ENCODE measurements at regions not wholly inside any gene's neighbourhood (a gene's known extent, or its start where the extent isn't known, plus 50 kb on each side); places are given as distances from the start of the nearest gene placed in this dataset.

GRCh38 chrX:5233830-5234229 is 994.8 kb downstream of the NLGN4X start:
- BruUV-seq (replicated peaks) = no TSS peak
- H3K27ac ChIP-seq (ENCODE audit: extremely low read depth, low read depth, low read length) = no peak overlapping the region
- no peak overlapping the region for H3K9ac ChIP-seq (ENCODE audit: insufficient read depth in 1 of 2, low read depth in 2 of 2, low read length in 2 of 2)
- intact Hi-C loops (cut with micrococcal nuclease) = no loop called here
- FAIRE-seq (no peak), DNase-seq (ENCODE audit: extremely low read depth in 1 of 4, low spot score in 3 of 4) (no peak), ATAC-seq (no peak)
- H3K9me3 ChIP-seq (replicated peaks; ENCODE audit: control insufficient read depth, insufficient read depth, low read depth, low read length) = no peaks in the 10 kb centered on the region
- no peak for TF ChIP-seq ZBTB43 (CRISPR knock-in tag; IDR thresholded peaks at IDR 0.05)
- TF ChIP-seq ZKSCAN1 (IDR thresholded peaks at IDR 0.05; ENCODE audit: low read depth, low read length) = no peak
- TF ChIP-seq CTBP1 (IDR thresholded peaks at IDR 0.05; ENCODE audit: borderline replicate concordance) = no peak
- TF ChIP-seq ZNF407 (IDR thresholded peaks at IDR 0.05; ENCODE audit: low read depth) = no peak
- TF ChIP-seq GTF2A2 (tag; IDR thresholded peaks at IDR 0.05) = no peak
- no peak for TF ChIP-seq NCOA2 (IDR thresholded peaks at IDR 0.05; ENCODE audit: partially characterized antibody in 2 of 2)
- TF ChIP-seq ETV5 (CRISPR knock-in tag; IDR thresholded peaks at IDR 0.05; ENCODE audit: low read depth) = no peak
- no peaks in the 10 kb centered on the region for H3K4me1 ChIP-seq (replicated peaks in 1 of 2; ENCODE audit: control insufficient read depth in 2 of 2, insufficient read depth in 2 of 2, low read length in 2 of 2)
- H3K27me3 ChIP-seq (ENCODE audit: control insufficient read depth in 2 of 2, insufficient read depth in 2 of 2, low read length in 2 of 2) = no peaks in the 10 kb centered on the region
- in situ Hi-C loops (cut with MboI) = no loop called here
- ChIA-PET POLR2A (no interaction called here), CTCF (ENCODE audit: low intra/inter-chr PET ratio) (no interaction called here)
- WGBS (ENCODE audit: insufficient coverage, low coverage, missing lambda C conversion rate) = 0% methylated on average over 3 of the region's 3 CpGs
- H3K36me3 ChIP-seq (ENCODE audit: control insufficient read depth, insufficient read depth, low read length) = no peaks in the 10 kb centered on the region
- H3K4me2 ChIP-seq (ENCODE audit: insufficient read depth, low read length) = no peak overlapping the region
- H4K20me1 ChIP-seq (replicated peaks; ENCODE audit: control insufficient read depth, insufficient read depth, low read length) = no peaks in the 10 kb centered on the region
- no peaks in the 10 kb centered on the region for H3K79me2 ChIP-seq (ENCODE audit: control insufficient read depth, insufficient read depth, low read length)
- H3K9me1 ChIP-seq (ENCODE audit: control insufficient read depth, insufficient read depth, low read length) = no peaks in the 10 kb centered on the region
- H3K4me3 ChIP-seq = no peak overlapping the region
- H2AFZ ChIP-seq (ENCODE audit: low read depth, low read length) = no peak overlapping the region
